ENCODE measurements at regions not wholly inside any gene's neighbourhood (a gene's known extent, or its start where the extent isn't known, plus 50 kb on each side); places are given as distances from the start of the nearest gene placed in this dataset.

- H3K27me3 Mint-ChIP-seq (ENCODE audit: unreplicated experiment), result no peaks in the 10 kb centered on the region
- no peaks in the 10 kb centered on the region for H3K9me3 Mint-ChIP-seq (ENCODE audit: unreplicated experiment)
- no peak overlapping the region for H3K4me3 Mint-ChIP-seq (ENCODE audit: unreplicated experiment)
- DNase-seq (ENCODE audit: low spot score), result no peak
- TF ChIP-seq CTCF (IDR thresholded peaks at IDR 0.05; ENCODE audit: unreplicated experiment), result no peak
- H3K27ac Mint-ChIP-seq (ENCODE audit: unreplicated experiment), result no peak overlapping the region
- H3K4me1 Mint-ChIP-seq (ENCODE audit: unreplicated experiment), result peaks cover 2% of the 10 kb centered on the region
- H3K36me3 Mint-ChIP-seq (ENCODE audit: low read depth, unreplicated experiment), result no peaks in the 10 kb centered on the region
These were observed 381.0 kb upstream of the ARID1B start for GRCh38 chr6:156396068-156396771.

- TF ChIP-seq CTCF (IDR thresholded peaks at IDR 0.05; ENCODE audit: unreplicated experiment), result no peak
- Mint-ChIP-seq H3K4me1 (ENCODE audit: unreplicated experiment) (peaks cover 8% of the 10 kb centered on the region), H3K9me3 (ENCODE audit: unreplicated experiment) (no peaks in the 10 kb centered on the region), H3K27ac (ENCODE audit: unreplicated experiment) (no peak overlapping the region), H3K4me3 (ENCODE audit: unreplicated experiment) (no peak overlapping the region), H3K36me3 (ENCODE audit: low read depth, unreplicated experiment) (no peaks in the 10 kb centered on the region), H3K27me3 (ENCODE audit: unreplicated experiment) (no peaks in the 10 kb centered on the region)
- DNase-seq (ENCODE audit: low spot score), result no peak
These were observed 381.9 kb upstream of the ARID1B start for GRCh38 chr6:156395276-156395675.

- H3K27me3 Mint-ChIP-seq (ENCODE audit: unreplicated experiment), result no peaks in the 10 kb centered on the region
These were observed 384.5 kb upstream of the ARID1B start for GRCh38 chr6:156392648-156393047.

GRCh38 chr6:156391977-156392376, 385.2 kb upstream of the ARID1B start:
- TF ChIP-seq CTCF (IDR thresholded peaks at IDR 0.05; ENCODE audit: unreplicated experiment), result no peak
- H3K36me3 Mint-ChIP-seq (ENCODE audit: low read depth, unreplicated experiment), result no peaks in the 10 kb centered on the region
- H3K9me3 Mint-ChIP-seq (ENCODE audit: unreplicated experiment), result no peaks in the 10 kb centered on the region
- DNase-seq (ENCODE audit: low spot score), result no peak
- H3K27ac Mint-ChIP-seq (ENCODE audit: unreplicated experiment), result no peak overlapping the region
- no peak overlapping the region for H3K4me3 Mint-ChIP-seq (ENCODE audit: unreplicated experiment)
- H3K27me3 Mint-ChIP-seq (ENCODE audit: unreplicated experiment), result no peaks in the 10 kb centered on the region
- H3K4me1 Mint-ChIP-seq (ENCODE audit: unreplicated experiment), result peaks cover 8% of the 10 kb centered on the region

More at GRCh38 chr6:156392648-156393047, 384.5 kb upstream of the ARID1B start:
- no peak for DNase-seq (ENCODE audit: low spot score)
- H3K9me3 Mint-ChIP-seq (ENCODE audit: unreplicated experiment), result no peaks in the 10 kb centered on the region
- H3K27ac Mint-ChIP-seq (ENCODE audit: unreplicated experiment), result no peak overlapping the region
- H3K4me3 Mint-ChIP-seq (ENCODE audit: unreplicated experiment), result no peak overlapping the region
- no peak for TF ChIP-seq CTCF (IDR thresholded peaks at IDR 0.05; ENCODE audit: unreplicated experiment)
- no peaks in the 10 kb centered on the region for H3K36me3 Mint-ChIP-seq (ENCODE audit: low read depth, unreplicated experiment)
- peaks cover 8% of the 10 kb centered on the region for H3K4me1 Mint-ChIP-seq (ENCODE audit: unreplicated experiment)

- no peaks in the 10 kb centered on the region for H3K9me3 Mint-ChIP-seq (ENCODE audit: unreplicated experiment)
- DNase-seq (ENCODE audit: low spot score), result no peak
- H3K36me3 Mint-ChIP-seq (ENCODE audit: low read depth, unreplicated experiment), result no peaks in the 10 kb centered on the region
- H3K27ac Mint-ChIP-seq (ENCODE audit: unreplicated experiment), result no peak overlapping the region
- H3K27me3 Mint-ChIP-seq (ENCODE audit: unreplicated experiment), result peaks cover under 1% of the 10 kb centered on the region
- peaks cover 8% of the 10 kb centered on the region for H3K4me1 Mint-ChIP-seq (ENCODE audit: unreplicated experiment)
- no peak overlapping the region for H3K4me3 Mint-ChIP-seq (ENCODE audit: unreplicated experiment)
- TF ChIP-seq CTCF (IDR thresholded peaks at IDR 0.05; ENCODE audit: unreplicated experiment), result no peak
These were observed 386.0 kb upstream of the ARID1B start for GRCh38 chr6:156391061-156391672.

All from endothelial cell (in vitro differentiated cells).